ENCODE measurements at regions not wholly inside any gene's neighbourhood (a gene's known extent, or its start where the extent isn't known, plus 50 kb on each side); places are given as distances from the start of the nearest gene placed in this dataset.
"Not testable (repeated sequence)": the region's sequence is repeated elsewhere in the genome, so short reads cannot be mapped to it uniquely, and the experiment has no call there.

- no peak for DNase-seq
Measured at GRCh38 chr16:88128556-88128955, 177.3 kb downstream of the BANP start.

GRCh38 chr16:88129133-88129532, 177.9 kb downstream of the BANP start:
- DNase-seq = not testable (repeated sequence)

- DNase-seq = no peak
Measured at GRCh38 chr16:88130016-88130415, 178.8 kb downstream of the BANP start.

- no peak for DNase-seq
Measured at GRCh38 chr16:88130681-88131080, 179.4 kb downstream of the BANP start.

GRCh38 chr16:88131256-88131655, 180.0 kb downstream of the BANP start:
- no peak for DNase-seq

- DNase-seq = no peak
Measured at GRCh38 chr16:88131966-88132365, 180.7 kb downstream of the BANP start.

GRCh38 chr16:88132836-88133506, 181.7 kb downstream of the BANP start:
- DNase-seq = no peak

- DNase-seq = no peak
Measured at GRCh38 chr16:88133507-88133843, 182.2 kb downstream of the BANP start.

GRCh38 chr16:88134172-88134898, 183.1 kb downstream of the BANP start:
- not testable (repeated sequence) for DNase-seq

GRCh38 chr16:88134899-88135682, 183.9 kb downstream of the BANP start:
- not testable (repeated sequence) for DNase-seq

GRCh38 chr16:88136211-88136713, 185.0 kb downstream of the BANP start:
- DNase-seq = not testable (repeated sequence)

GRCh38 chr16:88136939-88137338, 185.7 kb downstream of the BANP start:
- DNase-seq = not testable (repeated sequence)

- not testable (repeated sequence) for DNase-seq
Measured at GRCh38 chr16:88139141-88139540, 187.9 kb downstream of the BANP start.

GRCh38 chr16:88140195-88140594, 189.0 kb downstream of the BANP start:
- not testable (repeated sequence) for DNase-seq

GRCh38 chr16:88141580-88141979, 190.3 kb downstream of the BANP start:
- DNase-seq = no peak

GRCh38 chr16:88142056-88142935, 191.1 kb downstream of the BANP start:
- not testable (repeated sequence) for DNase-seq

- DNase-seq = not testable (repeated sequence)
Measured at GRCh38 chr16:88143122-88144027, 192.1 kb downstream of the BANP start.

- no peak for DNase-seq
Measured at GRCh38 chr16:88144028-88144511, 192.8 kb downstream of the BANP start.

- DNase-seq = not testable (repeated sequence)
Measured at GRCh38 chr16:88145376-88145775, 194.1 kb downstream of the BANP start.

GRCh38 chr16:88145824-88146405, 194.7 kb downstream of the BANP start:
- not testable (repeated sequence) for DNase-seq

GRCh38 chr16:88148078-88148477, 196.8 kb downstream of the BANP start:
- not testable (repeated sequence) for DNase-seq

All from activated naive CD4-positive, alpha-beta T cell treated with Interleukin-2 at 50 U/mL for 16 hours (primary cell).